SK-N-SH treated with all-trans-retinoic acid at 6 μM for 48 hours (cell line): ENCODE measurements at regions not wholly inside any gene's neighbourhood (a gene's known extent, or its start where the extent isn't known, plus 50 kb on each side); places are given as distances from the start of the nearest gene placed in this dataset.

ENCODE experiments used
- ARNTL ChIP-seq: fragments of 450-650 bp; formaldehyde crosslinking; IDR thresholded peaks from 2 replicates; pipeline ENCODE4 v1.5.0; 2020; ENCODE audit warnings: low read depth, mild to moderate bottlenecking, moderate library complexity, borderline replicate concordance
- BACH2 ChIP-seq: fragments of 250-450 bp; sonication (Bioruptor Pico); IDR thresholded peaks from 2 replicates; pipeline ENCODE4 v1.9.0; 2021; ENCODE audit warnings: mild to moderate bottlenecking, borderline replicate concordance
- CREB5 ChIP-seq: fragments of 250-450 bp; sonication (Bioruptor Pico); IDR thresholded peaks from 2 replicates; pipeline ENCODE4 v1.5.1; 2020; ENCODE audit warnings: low read depth, mild to moderate bottlenecking, moderate library complexity
- GLIS3 ChIP-seq: fragments of 250-450 bp; sonication (Bioruptor Pico); IDR thresholded peaks from 2 replicates; pipeline ENCODE4 v1.5.0; 2020; ENCODE audit warnings: mild to moderate bottlenecking, moderate library complexity
- RARB ChIP-seq: fragments of 250-450 bp; sonication (Bioruptor Pico); IDR thresholded peaks from 2 replicates; pipeline ENCODE4 v1.8.0; 2021; ENCODE audit warnings: mild to moderate bottlenecking, moderate library complexity
- TCF4 ChIP-seq: fragments of 250-450 bp; sonication (Bioruptor Pico); IDR thresholded peaks from 2 replicates; pipeline ENCODE4 v1.8.0; 2021; ENCODE audit warnings: mild to moderate bottlenecking, moderate library complexity, borderline replicate concordance
- TOX ChIP-seq: fragments of 250-450 bp; sonication (Bioruptor Pico); IDR thresholded peaks from 2 replicates; pipeline ENCODE4 v1.8.0; 2021; ENCODE audit warnings: mild to moderate bottlenecking, moderate library complexity, borderline replicate concordance
- TSHZ2 ChIP-seq: fragments of 250-450 bp; sonication (Bioruptor Pico); IDR thresholded peaks from 2 replicates; pipeline ENCODE4 v1.5.0; 2020; ENCODE audit warnings: mild to moderate bottlenecking, moderate library complexity
- ZNF565 ChIP-seq: fragments of 450-650 bp; formaldehyde crosslinking; conservative IDR thresholded peaks from 2 replicates; pipeline ENCODE4 v1.5.0; 2020; ENCODE audit warnings: low read depth, mild to moderate bottlenecking, moderate library complexity
- ZNF70 ChIP-seq: fragments of 450-650 bp; formaldehyde crosslinking; IDR thresholded peaks from 2 replicates; pipeline ENCODE4 v1.5.0; 2020; ENCODE audit warnings: mild to moderate bottlenecking, moderate library complexity

GRCh38 chr13:42696191-42696590 is 85.2 kb upstream of the FAM216B start:
- TF ChIP-seq TOX (no peak), ZNF70 (CRISPR knock-in tag) (no peak), ARNTL (CRISPR knock-in tag) (no peak), RARB (CRISPR knock-in tag) (no peak), CREB5 (no peak), GLIS3 (CRISPR knock-in tag) (no peak), ZNF565 (CRISPR knock-in tag) (no peak), BACH2 (no peak), TCF4 (CRISPR knock-in tag) (no peak), TSHZ2 (CRISPR knock-in tag) (no peak)
